SK-N-MC (cell line): ENCODE measurements at regions not wholly inside any gene's neighbourhood (a gene's known extent, or its start where the extent isn't known, plus 50 kb on each side); places are given as distances from the start of the nearest gene placed in this dataset.

ENCODE experiments used
- EZH2 ChIP-seq: fragments of 200-600 bp; sonication (generic); IDR thresholded peaks from one replicate; pipeline ENCODE4 v1.6.1; 2017; ENCODE audit warnings: antibody characterized with exemption
- POLR2AphosphoS5 ChIP-seq: IDR thresholded peaks from 2 replicates; pipeline ENCODE4 v1.6.1; 2012; ENCODE audit warnings: mild to moderate bottlenecking, low read depth, low read length, borderline replicate concordance

- no peak for TF ChIP-seq POLR2AphosphoS5
- no peak for TF ChIP-seq EZH2
These were observed 688.8 kb upstream of the PIK3C3 start for GRCh38 chr18:41266204-41266603.
